ENCODE measurements at regions not wholly inside any gene's neighbourhood (a gene's known extent, or its start where the extent isn't known, plus 50 kb on each side); places are given as distances from the start of the nearest gene placed in this dataset.

- H3K27ac ChIP-seq, result no peak overlapping the region
Observed at GRCh38 chr3:193962986-193963685, 172.8 kb upstream of the HES1 start.

DNA sequence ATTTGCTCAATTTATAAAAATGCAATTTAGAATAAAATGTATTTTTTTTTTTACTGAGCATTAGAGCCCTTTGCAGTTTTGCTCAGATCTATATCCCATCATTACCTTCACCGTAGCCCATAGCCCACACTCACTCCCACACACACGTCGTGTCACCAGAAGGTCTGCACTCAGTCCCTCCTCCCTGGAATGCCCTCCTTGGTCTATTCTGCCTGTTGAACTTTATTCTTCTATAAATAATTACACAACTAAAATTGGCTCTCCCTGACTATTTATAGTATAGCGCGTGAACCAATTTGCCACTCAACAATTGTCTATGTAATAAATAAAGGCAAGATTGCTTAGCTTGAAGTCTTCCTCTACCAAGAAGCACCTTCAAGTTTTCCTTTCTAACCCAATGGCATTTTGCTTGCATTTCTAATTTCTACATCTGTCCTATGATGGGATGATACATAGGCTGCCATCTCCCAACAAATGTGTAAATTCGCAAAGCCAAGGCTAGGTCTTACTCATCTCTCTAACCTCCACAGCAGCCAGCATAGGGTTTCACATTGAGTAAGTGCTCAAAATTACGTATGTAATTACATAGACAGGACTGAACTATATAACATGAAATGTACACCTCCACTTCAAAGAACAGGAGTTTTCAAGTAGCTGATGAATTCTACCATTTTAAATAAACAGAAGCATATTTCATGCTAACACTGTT, 172.0 kb upstream of the HES1 start:
- intact Hi-C loops (cut with DNase I), result no loop called here
- H3K27ac ChIP-seq, result no peak overlapping the region
- TF ChIP-seq, protein P1, sequence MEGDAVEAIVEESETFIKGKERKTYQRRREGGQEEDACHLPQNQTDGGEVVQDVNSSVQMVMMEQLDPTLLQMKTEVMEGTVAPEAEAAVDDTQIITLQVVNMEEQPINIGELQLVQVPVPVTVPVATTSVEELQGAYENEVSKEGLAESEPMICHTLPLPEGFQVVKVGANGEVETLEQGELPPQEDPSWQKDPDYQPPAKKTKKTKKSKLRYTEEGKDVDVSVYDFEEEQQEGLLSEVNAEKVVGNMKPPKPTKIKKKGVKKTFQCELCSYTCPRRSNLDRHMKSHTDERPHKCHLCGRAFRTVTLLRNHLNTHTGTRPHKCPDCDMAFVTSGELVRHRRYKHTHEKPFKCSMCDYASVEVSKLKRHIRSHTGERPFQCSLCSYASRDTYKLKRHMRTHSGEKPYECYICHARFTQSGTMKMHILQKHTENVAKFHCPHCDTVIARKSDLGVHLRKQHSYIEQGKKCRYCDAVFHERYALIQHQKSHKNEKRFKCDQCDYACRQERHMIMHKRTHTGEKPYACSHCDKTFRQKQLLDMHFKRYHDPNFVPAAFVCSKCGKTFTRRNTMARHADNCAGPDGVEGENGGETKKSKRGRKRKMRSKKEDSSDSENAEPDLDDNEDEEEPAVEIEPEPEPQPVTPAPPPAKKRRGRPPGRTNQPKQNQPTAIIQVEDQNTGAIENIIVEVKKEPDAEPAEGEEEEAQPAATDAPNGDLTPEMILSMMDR (IDR thresholded peaks at IDR 0.05), result no peak
- no peak for DNase-seq
- H3K4me1 ChIP-seq (replicated peaks in 1 of 2), result no peaks in the 10 kb centered on the region
- peaks cover 13% of the 10 kb centered on the region for H3K27me3 ChIP-seq
- H3K36me3 ChIP-seq (replicated peaks in 1 of 2), result no peaks in the 10 kb centered on the region
- H3K4me3 ChIP-seq, result no peak overlapping the region
- no peaks in the 10 kb centered on the region for H3K9me3 ChIP-seq (replicated peaks in 1 of 3)
- WGBS, 4 donors, result 79 to 90% (median 82%) methylated on average over 7 of the region's 7 CpGs

More at GRCh38 chr3:193962986-193963685, 172.8 kb upstream of the HES1 start:
- TF ChIP-seq, protein P1 (IDR thresholded peaks at IDR 0.05), result no peak
- no peaks in the 10 kb centered on the region for H3K4me1 ChIP-seq (replicated peaks in 1 of 2)
- no peaks in the 10 kb centered on the region for H3K36me3 ChIP-seq (replicated peaks in 1 of 2)
- WGBS, 4 donors, result 66 to 80% (median 68%) methylated on average over 9 of the region's 9 CpGs
- H3K9me3 ChIP-seq (replicated peaks in 1 of 3), result no peaks in the 10 kb centered on the region
- intact Hi-C loops (cut with DNase I), result no loop called here
- H3K4me3 ChIP-seq, result no peak overlapping the region
- H3K27me3 ChIP-seq, result peaks cover 13% of the 10 kb centered on the region
- no peak for DNase-seq

DNA sequence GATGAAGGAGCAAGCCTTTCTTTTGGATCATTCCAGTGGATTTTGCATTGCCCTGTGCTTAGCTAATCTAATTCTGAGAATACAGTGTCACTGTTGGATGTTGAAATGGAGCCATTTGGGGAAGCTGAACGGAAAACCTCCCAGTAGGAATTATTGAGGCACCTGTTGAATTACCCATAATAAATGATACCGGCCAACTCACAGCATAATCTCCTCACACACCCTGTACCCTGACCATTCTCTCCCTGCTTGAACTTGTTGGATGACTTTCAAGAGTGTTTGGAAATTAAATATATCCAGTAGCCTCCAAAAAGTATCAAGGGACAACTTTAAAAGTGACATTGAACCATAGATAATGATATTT, 171.4 kb upstream of the HES1 start:
- peaks cover 13% of the 10 kb centered on the region for H3K27me3 ChIP-seq
- intact Hi-C loops (cut with DNase I), result no loop called here
- DNase-seq, result no peak
- WGBS, 4 donors, result 88 to 91% (median 89%) methylated on average over 2 of the region's 2 CpGs
- H3K36me3 ChIP-seq (replicated peaks in 1 of 2), result no peaks in the 10 kb centered on the region
- H3K9me3 ChIP-seq (replicated peaks in 1 of 3), result no peaks in the 10 kb centered on the region
- H3K4me1 ChIP-seq (replicated peaks in 1 of 2), result no peaks in the 10 kb centered on the region
- H3K4me3 ChIP-seq, result no peak overlapping the region
- H3K27ac ChIP-seq, result no peak overlapping the region
- TF ChIP-seq POLR2A (IDR thresholded peaks at IDR 0.05), result no peak
- TF ChIP-seq, protein P1 (IDR thresholded peaks at IDR 0.05), result no peak

DNA sequence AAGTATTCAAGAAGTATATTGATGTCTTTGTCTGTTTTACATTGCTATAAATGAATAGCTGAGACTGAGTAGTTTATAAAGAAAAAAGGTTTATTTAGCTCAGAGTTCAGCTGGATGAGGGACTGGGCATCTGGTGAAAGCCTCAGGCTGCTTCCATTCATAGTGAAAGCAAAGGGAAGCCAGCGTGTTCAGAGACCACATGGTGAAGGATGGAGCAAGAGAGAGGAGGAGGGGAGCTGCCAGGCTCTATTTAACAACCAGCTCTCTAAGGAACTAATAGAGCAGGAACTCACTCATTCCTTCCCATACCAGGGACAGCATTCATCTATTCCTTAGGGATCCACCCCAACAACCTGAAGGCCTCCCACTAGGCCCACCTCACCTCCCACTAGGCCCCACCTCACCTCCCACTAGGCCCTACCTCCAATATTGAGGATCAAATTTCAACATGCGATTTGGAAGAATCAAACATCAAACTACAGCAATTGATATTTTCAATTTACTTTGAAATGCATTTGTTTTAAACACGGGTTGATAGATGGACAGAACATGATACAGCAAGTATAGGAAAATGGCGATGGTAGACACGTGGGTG, 167.5 kb upstream of the HES1 start:
- WGBS, 4 donors, result 90 to 95% (median 92%) methylated on average over 5 of the region's 5 CpGs
- DNase-seq, result no peak
- Histone ChIP-seq H3K4me3 (no peak overlapping the region), H3K36me3 (replicated peaks in 1 of 2) (no peaks in the 10 kb centered on the region), H3K4me1 (replicated peaks in 1 of 2) (no peaks in the 10 kb centered on the region), H3K27me3 (peaks cover 7% of the 10 kb centered on the region), H3K9me3 (replicated peaks in 1 of 3) (no peaks in the 10 kb centered on the region), H3K27ac (no peak overlapping the region)
- intact Hi-C loops (cut with DNase I), result no loop called here
- TF ChIP-seq, protein P1 (IDR thresholded peaks at IDR 0.05), result no peak
- TF ChIP-seq POLR2A (IDR thresholded peaks at IDR 0.05), result no peak

Data from adrenal gland (tissue), 9 donors.